H9 (cell line): ENCODE measurements at regions not wholly inside any gene's neighbourhood (a gene's known extent, or its start where the extent isn't known, plus 50 kb on each side); places are given as distances from the start of the nearest gene placed in this dataset.
"Not testable (repeated sequence)": the region's sequence is repeated elsewhere in the genome, so short reads cannot be mapped to it uniquely, and the experiment has no call there.

Experiments
- DNase-seq: peaks from one replicate; pipeline ENCODE4 v3.0.0-alpha.2; 2017
- H2AFZ ChIP-seq: one replicate; pipeline ENCODE4 v1.6.1; 2013; ENCODE audit warnings: mild to moderate bottlenecking, low read length, control low read depth, moderate library complexity
- H2AK5ac ChIP-seq: 2 replicates; pipeline ENCODE4 v1.6.1; 2013; ENCODE audit warnings: low read length, control low read depth, mixed read lengths; ENCODE audit not compliant: insufficient read length
- H2BK120ac ChIP-seq: one replicate; pipeline ENCODE4 v1.6.1; 2013; ENCODE audit warnings: low read depth, mild to moderate bottlenecking, low read length, control low read depth, inconsistent platforms; ENCODE audit not compliant: poor library complexity, severe bottlenecking
- H2BK12ac ChIP-seq: 2 replicates; pipeline ENCODE4 v1.6.1; 2013; ENCODE audit warnings: low read length, control low read depth, mixed read lengths, low read depth; ENCODE audit not compliant: insufficient read length
- H2BK15ac ChIP-seq: 2 replicates; pipeline ENCODE4 v1.6.1; 2013; ENCODE audit warnings: low read depth, low read length, control low read depth
- H2BK20ac ChIP-seq: one replicate; pipeline ENCODE4 v1.6.1; 2013; ENCODE audit warnings: low read depth, mild to moderate bottlenecking, low read length, control low read depth, inconsistent platforms; ENCODE audit not compliant: poor library complexity, severe bottlenecking
- H2BK5ac ChIP-seq: 2 replicates; pipeline ENCODE4 v1.6.1; 2013; ENCODE audit warnings: low read length, control low read depth, mixed read lengths; ENCODE audit not compliant: insufficient read length
- H3K14ac ChIP-seq: 2 replicates; pipeline ENCODE4 v1.6.1; 2013; ENCODE audit warnings: low read length, control low read depth; ENCODE audit not compliant: insufficient read depth
- H3K18ac ChIP-seq: 2 replicates; pipeline ENCODE4 v1.6.1; 2013; ENCODE audit warnings: low read depth, mild to moderate bottlenecking, mixed read lengths, low read length, control low read depth; ENCODE audit not compliant: insufficient read length
- H3K23ac ChIP-seq: 2 replicates; pipeline ENCODE4 v1.6.1; 2013; ENCODE audit warnings: low read length, control low read depth, mixed read lengths, low read depth; ENCODE audit not compliant: insufficient read length
- H3K23me2 ChIP-seq: 2 replicates; pipeline ENCODE4 v1.6.1; 2013; ENCODE audit warnings: low read depth, mild to moderate bottlenecking, mixed read lengths, low read length, control low read depth; ENCODE audit not compliant: insufficient read length, poor library complexity, severe bottlenecking
- H3K27ac ChIP-seq: 2 replicates; pipeline ENCODE4 v1.5.1; 2013; ENCODE audit warnings: low read length, control low read depth, mixed read lengths, low read depth; ENCODE audit not compliant: insufficient read length
- H3K27me3 ChIP-seq: 2 replicates; pipeline ENCODE4 v1.6.1; 2013; ENCODE audit warnings: low read length, control low read depth, inconsistent platforms; ENCODE audit not compliant: insufficient read depth
- H3K4ac ChIP-seq: 2 replicates; pipeline ENCODE4 v1.6.1; 2013; ENCODE audit warnings: low read depth, mild to moderate bottlenecking, control low read depth, inconsistent platforms, low read length, moderate library complexity
- H3K4me1 ChIP-seq: 2 replicates; pipeline ENCODE4 v1.6.1; 2013; ENCODE audit warnings: low read length, control low read depth, inconsistent platforms; ENCODE audit not compliant: insufficient read depth
- H3K4me2 ChIP-seq: 2 replicates; pipeline ENCODE4 v1.6.1; 2013; ENCODE audit warnings: low read length, control low read depth, mixed read lengths; ENCODE audit not compliant: insufficient read length, insufficient read depth
- H3K56ac ChIP-seq: 2 replicates; pipeline ENCODE4 v1.6.1; 2013; ENCODE audit warnings: low read depth, mild to moderate bottlenecking, mixed read lengths, low read length, control low read depth; ENCODE audit not compliant: insufficient read length
- H3K79me1 ChIP-seq: 2 replicates; pipeline ENCODE4 v1.6.1; 2013; ENCODE audit warnings: low read depth, mild to moderate bottlenecking, moderate library complexity, low read length, control low read depth, inconsistent platforms; ENCODE audit not compliant: insufficient read depth, poor library complexity, severe bottlenecking
- H3K79me2 ChIP-seq: 2 replicates; pipeline ENCODE4 v1.6.1; 2013; ENCODE audit warnings: low read length, control low read depth, inconsistent platforms; ENCODE audit not compliant: insufficient read depth
- H3K9ac ChIP-seq: 2 replicates; pipeline ENCODE4 v1.6.1; 2013; ENCODE audit warnings: low read length, control low read depth, mixed read lengths; ENCODE audit not compliant: insufficient read length; ENCODE audit errors: extremely low read depth
- H3K9me3 ChIP-seq: one replicate; pipeline ENCODE4 v1.6.1; 2013; ENCODE audit warnings: low read depth, low read length, inconsistent platforms; ENCODE audit not compliant: control insufficient read depth
- H3T11ph ChIP-seq: one replicate; pipeline ENCODE4 v1.6.1; 2013; ENCODE audit warnings: mild to moderate bottlenecking, low read length, control low read depth, inconsistent platforms
- H4K20me1 ChIP-seq: one replicate; pipeline ENCODE4 v1.6.1; 2013; ENCODE audit not compliant: control insufficient read depth, insufficient read length, insufficient read depth
- H4K5ac ChIP-seq: 2 replicates; pipeline ENCODE4 v1.6.1; 2013; ENCODE audit warnings: low read depth, mild to moderate bottlenecking, mixed read lengths, low read length, control low read depth; ENCODE audit not compliant: insufficient read length
- H4K8ac ChIP-seq: replicated peaks from 2 replicates; pipeline ENCODE4 v1.6.1; 2013; ENCODE audit warnings: low read length, control low read depth, mixed read lengths, low read depth; ENCODE audit not compliant: insufficient read length
- H4K91ac ChIP-seq: 2 replicates; pipeline ENCODE4 v1.6.1; 2013; ENCODE audit warnings: low read depth, mild to moderate bottlenecking, moderate library complexity, mixed read lengths, low read length, control low read depth; ENCODE audit not compliant: insufficient read length
- H3K27ac Mint-ChIP-seq, 3 experiments: 2 replicates in 2 of 3; 3 replicates in 1 of 3; pipeline ENCODE4 v1.8.0; 2020 to 2021; ENCODE audit warnings: mixed read lengths in 3 of 3, mild to moderate bottlenecking in 1 of 3, moderate library complexity in 1 of 3
- H3K27me3 Mint-ChIP-seq: 2 replicates; pipeline ENCODE4 v1.8.0; 2021; ENCODE audit warnings: low read depth, mild to moderate bottlenecking, moderate library complexity, mixed read lengths
- H3K36me3 Mint-ChIP-seq, 3 experiments: 2 replicates in 2 of 3; 3 replicates in 1 of 3; pipeline ENCODE4 v1.8.0; 2020 to 2021; ENCODE audit warnings: low read depth in 3 of 3, mixed read lengths in 3 of 3; ENCODE audit not compliant: insufficient read depth in 1 of 3
- H3K4me1 Mint-ChIP-seq, 2 experiments: 2 replicates each; pipeline ENCODE4 v1.8.0; 2020; ENCODE audit warnings: mixed read lengths in 2 of 2
- H3K4me3 Mint-ChIP-seq, 2 experiments: 2 replicates in 1 of 2; 3 replicates in 1 of 2; pipeline ENCODE4 v1.8.0; 2020 to 2021; ENCODE audit warnings: mild to moderate bottlenecking in 2 of 2, mixed read lengths in 2 of 2, moderate library complexity in 1 of 2
- H3K9me3 Mint-ChIP-seq, 2 experiments: 2 replicates in 1 of 2; 3 replicates in 1 of 2; pipeline ENCODE4 v1.8.0; 2020; ENCODE audit warnings: mild to moderate bottlenecking in 2 of 2, mixed read lengths in 2 of 2, moderate library complexity in 1 of 2
- CTCF ChIP-seq: fragments of 200-600 bp; sonication (generic); conservative IDR thresholded peaks from 3 replicates; pipeline ENCODE4 v1.8.0; 2021; ENCODE audit warnings: antibody characterized with exemption, mild to moderate bottlenecking
- WGBS: extraction: QIAGEN DNeasy Blood & Tissue Kit; methylation state at CpG from one replicate; pipeline ENCODE4 v1.1.7; 2013; ENCODE audit warnings: missing lambda C conversion rate, low lambda C conversion rate, mixed read lengths; ENCODE audit not compliant: insufficient read length; ENCODE audit errors: extremely low coverage; 5-methylcytosine and 5-hydroxymethylcytosine counted together

- Histone ChIP-seq H3K14ac (no peak overlapping the region), H4K5ac (no peak overlapping the region), H2BK12ac (no peak overlapping the region), H3K27ac (no peak overlapping the region), H4K20me1 (no peaks in the 10 kb centered on the region), H3K23ac (no peak overlapping the region), H3K4me1 (no peaks in the 10 kb centered on the region), H4K91ac (no peak overlapping the region), H2AFZ (no peak overlapping the region), H2BK20ac (no peak overlapping the region), H3T11ph (no peak overlapping the region), H3K79me1 (no peaks in the 10 kb centered on the region), H3K27me3 (no peaks in the 10 kb centered on the region), H3K79me2 (no peaks in the 10 kb centered on the region), H3K9ac (no peak overlapping the region), H2BK15ac (no peak overlapping the region), H3K23me2 (no peaks in the 10 kb centered on the region), H3K4me2 (no peak overlapping the region), H2AK5ac (no peak overlapping the region), H2BK5ac (no peak overlapping the region), H3K18ac (no peak overlapping the region), H4K8ac (no peak overlapping the region), H3K4ac (no peak overlapping the region), H3K9me3 (no peaks in the 10 kb centered on the region), H2BK120ac (no peak overlapping the region), H3K56ac (no peak overlapping the region)
- no peak for DNase-seq
- no peaks in the 10 kb centered on the region for H3K27me3 Mint-ChIP-seq
- H3K9me3 Mint-ChIP-seq, result peaks cover 23 to 28% of the 10 kb centered on the region in 2 experiments
- H3K4me3 Mint-ChIP-seq, result no peak overlapping the region
- no CpG with 5 or more reads among the region's 2 CpGs for WGBS
- H3K4me1 Mint-ChIP-seq, result no peaks in the 10 kb centered on the region
- H3K27ac Mint-ChIP-seq, result no peak overlapping the region
- peaks cover 15 to 19% (median 16%) of the 10 kb centered on the region in 3 experiments for H3K36me3 Mint-ChIP-seq
- no peak for TF ChIP-seq CTCF
Observed at GRCh38 chr4:181127171-181127570, 1116.0 kb upstream of the TENM3 start.

- H3K9ac ChIP-seq, H3K23ac ChIP-seq, H3K4ac ChIP-seq, H2AFZ ChIP-seq, H3K27ac Mint-ChIP-seq, H3K14ac ChIP-seq, H4K8ac ChIP-seq, H2BK120ac ChIP-seq, H3K4me3 Mint-ChIP-seq, H3K4me1 Mint-ChIP-seq, H2BK5ac ChIP-seq, H3K4me2 ChIP-seq, H2BK15ac ChIP-seq, H3K79me1 ChIP-seq, H3K79me2 ChIP-seq, H3K27ac ChIP-seq, H4K91ac ChIP-seq, DNase-seq, H3K9me3 ChIP-seq, H4K5ac ChIP-seq, H3K23me2 ChIP-seq, H3T11ph ChIP-seq, H2AK5ac ChIP-seq, H3K27me3 ChIP-seq, H4K20me1 ChIP-seq, H2BK12ac ChIP-seq, H3K56ac ChIP-seq, H3K4me1 ChIP-seq, H2BK20ac ChIP-seq, H3K27me3 Mint-ChIP-seq, H3K18ac ChIP-seq: not testable (repeated sequence)
- no CpG with 5 or more reads among the region's 7 CpGs for WGBS
- Mint-ChIP-seq H3K36me3 (peaks cover 15 to 19% (median 16%) of the 10 kb centered on the region in 3 experiments), H3K9me3 (peaks cover 23 to 32% of the 10 kb centered on the region in 2 experiments)
Observed at GRCh38 chr4:181130317-181130716, 1112.9 kb upstream of the TENM3 start.
